ENCODE measurements at regions not wholly inside any gene's neighbourhood (a gene's known extent, or its start where the extent isn't known, plus 50 kb on each side); places are given as distances from the start of the nearest gene placed in this dataset.

DNA sequence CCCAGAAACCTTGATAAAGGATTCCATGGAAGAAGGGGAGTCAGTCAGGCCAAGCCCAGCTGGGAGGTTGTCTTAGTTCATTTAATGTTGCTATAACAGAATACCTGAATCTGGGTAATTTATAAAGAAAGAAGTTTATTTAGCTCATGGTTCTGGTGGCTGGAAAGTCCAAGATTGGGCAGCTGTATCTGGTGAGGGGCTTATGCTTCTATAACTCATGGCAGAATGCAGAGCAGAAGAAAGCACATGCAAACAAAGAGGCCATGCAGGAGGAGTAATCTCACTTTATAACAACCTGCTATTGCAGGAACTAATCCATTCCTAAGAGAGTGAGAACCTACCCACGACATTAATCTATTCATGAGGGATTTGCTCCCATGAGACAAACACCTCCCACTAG lies 54.2 kb upstream of the ANKRD1 start:
- CTCF ChIA-PET = interaction anchor here (0.7 kb wide), 1 partner anchor 63 kb away, joined by 5 read pairs; no protein-coding TSS in a partner anchor
- Mint-ChIP-seq H3K27me3 (ENCODE audit: insufficient read depth, unreplicated experiment) (no peaks in the 10 kb centered on the region), H3K36me3 (ENCODE audit: insufficient read depth, unreplicated experiment) (no peaks in the 10 kb centered on the region), H3K9me3 (ENCODE audit: unreplicated experiment) (no peaks in the 10 kb centered on the region), H3K4me1 (ENCODE audit: insufficient read depth, unreplicated experiment) (peaks cover 3% of the 10 kb centered on the region), H3K4me3 (ENCODE audit: unreplicated experiment) (no peak overlapping the region), H3K27ac (ENCODE audit: low read depth, unreplicated experiment) (no peak overlapping the region)
- TF ChIP-seq, protein P1, sequence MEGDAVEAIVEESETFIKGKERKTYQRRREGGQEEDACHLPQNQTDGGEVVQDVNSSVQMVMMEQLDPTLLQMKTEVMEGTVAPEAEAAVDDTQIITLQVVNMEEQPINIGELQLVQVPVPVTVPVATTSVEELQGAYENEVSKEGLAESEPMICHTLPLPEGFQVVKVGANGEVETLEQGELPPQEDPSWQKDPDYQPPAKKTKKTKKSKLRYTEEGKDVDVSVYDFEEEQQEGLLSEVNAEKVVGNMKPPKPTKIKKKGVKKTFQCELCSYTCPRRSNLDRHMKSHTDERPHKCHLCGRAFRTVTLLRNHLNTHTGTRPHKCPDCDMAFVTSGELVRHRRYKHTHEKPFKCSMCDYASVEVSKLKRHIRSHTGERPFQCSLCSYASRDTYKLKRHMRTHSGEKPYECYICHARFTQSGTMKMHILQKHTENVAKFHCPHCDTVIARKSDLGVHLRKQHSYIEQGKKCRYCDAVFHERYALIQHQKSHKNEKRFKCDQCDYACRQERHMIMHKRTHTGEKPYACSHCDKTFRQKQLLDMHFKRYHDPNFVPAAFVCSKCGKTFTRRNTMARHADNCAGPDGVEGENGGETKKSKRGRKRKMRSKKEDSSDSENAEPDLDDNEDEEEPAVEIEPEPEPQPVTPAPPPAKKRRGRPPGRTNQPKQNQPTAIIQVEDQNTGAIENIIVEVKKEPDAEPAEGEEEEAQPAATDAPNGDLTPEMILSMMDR (IDR thresholded peaks at IDR 0.05; ENCODE audit: unreplicated experiment) = no peak
- POLR2A ChIA-PET = interaction anchor here (1.0 kb wide), 1 partner anchor 15 kb away, joined by 3 read pairs; no protein-coding TSS in a partner anchor
- BruUV-seq (replicated peaks) = no TSS peak
- DNase-seq (ENCODE audit: unreplicated experiment) = no peak
- intact Hi-C loops (cut with micrococcal nuclease) = no loop called here

DNA sequence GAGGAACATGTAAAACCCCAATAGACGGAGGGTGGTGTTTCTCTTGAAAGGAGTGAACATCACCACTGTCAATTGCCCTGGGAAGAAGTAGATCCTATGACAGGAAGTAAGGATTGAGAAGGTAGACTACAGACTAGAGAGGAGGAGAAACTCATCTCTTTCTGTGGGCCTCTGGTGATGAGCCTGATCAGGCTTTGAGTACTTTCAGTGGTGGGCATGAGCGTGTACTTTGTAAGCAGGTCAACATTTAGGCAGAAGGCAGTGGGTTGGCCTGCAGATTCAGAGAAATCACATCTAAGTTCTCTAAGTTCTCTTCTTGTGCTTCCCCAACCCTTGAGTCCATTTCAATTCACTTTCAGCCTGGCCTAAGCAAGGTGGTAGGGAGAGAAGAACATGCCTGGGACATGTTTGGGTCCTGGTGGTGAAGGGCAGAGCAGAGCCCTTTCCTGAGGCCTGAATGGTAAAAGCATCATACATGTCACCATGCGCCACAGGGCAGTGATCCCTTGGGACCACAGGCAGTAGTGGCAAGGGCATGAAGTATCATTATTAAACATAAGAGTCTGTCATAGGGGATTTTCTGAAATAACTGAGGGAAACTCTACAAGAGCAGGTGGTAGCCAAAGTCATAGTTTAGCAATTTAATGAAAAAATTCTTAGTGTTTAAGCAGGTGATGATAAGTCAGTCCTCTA lies 56.4 kb upstream of the ANKRD1 start:
- no peak overlapping the region for H3K4me3 Mint-ChIP-seq (ENCODE audit: unreplicated experiment)
- ChIA-PET POLR2A (no interaction called here), CTCF (no interaction called here)
- no TSS peak for BruUV-seq (replicated peaks)
- intact Hi-C loops (cut with micrococcal nuclease) = no loop called here
- H3K4me1 Mint-ChIP-seq (ENCODE audit: insufficient read depth, unreplicated experiment) = no peaks in the 10 kb centered on the region
- TF ChIP-seq, protein P1 (IDR thresholded peaks at IDR 0.05; ENCODE audit: unreplicated experiment) = no peak
- no peaks in the 10 kb centered on the region for H3K27me3 Mint-ChIP-seq (ENCODE audit: insufficient read depth, unreplicated experiment)
- no peak for DNase-seq (ENCODE audit: unreplicated experiment)
- H3K36me3 Mint-ChIP-seq (ENCODE audit: insufficient read depth, unreplicated experiment) = no peaks in the 10 kb centered on the region
- H3K27ac Mint-ChIP-seq (ENCODE audit: low read depth, unreplicated experiment) = no peak overlapping the region
- no peaks in the 10 kb centered on the region for H3K9me3 Mint-ChIP-seq (ENCODE audit: unreplicated experiment)

DNA sequence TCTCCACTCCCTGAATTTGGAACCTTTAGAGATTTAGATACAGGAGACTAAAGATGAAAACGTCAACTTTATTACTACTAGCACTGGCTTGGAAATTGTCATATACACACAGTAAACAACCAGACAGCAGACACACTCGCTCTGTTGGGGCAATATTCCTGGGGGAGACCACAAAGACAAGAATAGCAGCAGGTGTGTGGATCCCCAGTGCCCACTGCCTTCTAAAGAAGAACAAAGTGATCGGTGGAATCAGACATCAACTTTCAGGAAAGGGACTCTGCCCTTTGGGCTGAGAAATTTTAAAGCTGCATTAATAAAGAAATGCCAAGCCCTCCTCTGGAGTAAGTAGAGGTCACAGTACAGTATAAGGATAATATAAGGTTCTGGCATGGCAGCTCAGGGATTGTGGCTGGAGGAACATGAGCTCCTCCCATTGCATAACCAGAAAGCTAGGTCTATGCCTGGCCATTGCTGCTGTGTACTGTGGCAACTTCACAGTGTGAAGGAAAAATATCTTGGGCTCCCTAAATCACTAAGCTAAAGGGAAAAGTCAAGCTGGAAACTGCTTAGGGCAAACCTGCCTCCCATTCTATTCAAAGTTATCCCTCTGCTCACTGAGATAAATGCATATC lies 57.1 kb upstream of the ANKRD1 start:
- intact Hi-C loops (cut with micrococcal nuclease) = no loop called here
- DNase-seq (ENCODE audit: unreplicated experiment) = no peak
- no TSS peak for BruUV-seq (replicated peaks)
- Mint-ChIP-seq H3K27me3 (ENCODE audit: insufficient read depth, unreplicated experiment) (no peaks in the 10 kb centered on the region), H3K36me3 (ENCODE audit: insufficient read depth, unreplicated experiment) (no peaks in the 10 kb centered on the region), H3K9me3 (ENCODE audit: unreplicated experiment) (no peaks in the 10 kb centered on the region), H3K4me1 (ENCODE audit: insufficient read depth, unreplicated experiment) (no peaks in the 10 kb centered on the region), H3K27ac (ENCODE audit: low read depth, unreplicated experiment) (no peak overlapping the region), H3K4me3 (ENCODE audit: unreplicated experiment) (no peak overlapping the region)
- ChIA-PET CTCF (interaction anchor here (0.6 kb wide), 1 partner anchor 138 kb away, joined by 3 read pairs; no protein-coding TSS in a partner anchor), POLR2A (no interaction called here)
- TF ChIP-seq, protein P1 (IDR thresholded peaks at IDR 0.05; ENCODE audit: unreplicated experiment) = no peak

DNA sequence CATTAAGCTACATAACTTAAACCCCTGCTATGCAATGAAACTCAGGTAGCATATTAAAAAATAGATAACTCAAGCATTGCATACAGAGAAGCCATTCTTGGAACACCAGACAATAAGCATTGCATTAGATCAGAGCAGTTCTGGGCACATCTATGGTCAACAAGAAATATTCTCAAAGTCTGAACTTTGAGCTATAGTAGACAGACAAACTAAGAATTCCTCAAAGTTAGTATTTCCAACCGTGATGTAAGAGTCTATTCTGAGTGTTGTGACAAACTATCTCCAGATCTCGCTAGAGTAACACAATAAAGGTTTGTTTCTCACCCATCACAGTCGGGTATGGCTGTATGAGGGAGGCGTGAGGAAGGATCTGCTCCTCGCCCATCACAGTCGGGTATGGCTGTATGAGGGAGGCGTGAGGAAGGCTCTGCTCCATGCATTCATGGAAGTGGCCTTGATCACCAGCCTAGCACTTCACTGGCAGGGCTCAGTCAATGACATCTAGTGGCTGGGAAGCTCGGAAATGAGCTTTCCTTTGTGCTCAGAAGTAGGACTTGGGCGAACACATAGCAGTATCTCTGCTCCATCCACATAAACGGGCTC lies 61.6 kb upstream of the ANKRD1 start:
- ChIA-PET POLR2A (interaction anchor here (0.6 kb wide), 1 partner anchor 87 kb away, joined by 3 read pairs; no protein-coding TSS in a partner anchor), CTCF (interaction anchor here (1.7 kb wide), 1 partner anchor 24 kb away, joined by 4 read pairs; no protein-coding TSS in a partner anchor)
- no peak overlapping the region for H3K4me3 Mint-ChIP-seq (ENCODE audit: unreplicated experiment)
- H3K27me3 Mint-ChIP-seq (ENCODE audit: insufficient read depth, unreplicated experiment) = no peaks in the 10 kb centered on the region
- intact Hi-C loops (cut with micrococcal nuclease) = no loop called here
- no peak overlapping the region for H3K27ac Mint-ChIP-seq (ENCODE audit: low read depth, unreplicated experiment)
- H3K9me3 Mint-ChIP-seq (ENCODE audit: unreplicated experiment) = no peaks in the 10 kb centered on the region
- TF ChIP-seq, protein P1 (IDR thresholded peaks at IDR 0.05; ENCODE audit: unreplicated experiment) = no peak
- no peaks in the 10 kb centered on the region for H3K4me1 Mint-ChIP-seq (ENCODE audit: insufficient read depth, unreplicated experiment)
- no peak for DNase-seq (ENCODE audit: unreplicated experiment)
- no peaks in the 10 kb centered on the region for H3K36me3 Mint-ChIP-seq (ENCODE audit: insufficient read depth, unreplicated experiment)
- BruUV-seq (replicated peaks) = no TSS peak

Data from MCF 10A (cell line).